Heart left ventricle (tissue), 13 donors: ENCODE measurements at regions not wholly inside any gene's neighbourhood (a gene's known extent, or its start where the extent isn't known, plus 50 kb on each side); places are given as distances from the start of the nearest gene placed in this dataset.

Experiments
- CTCF ChIP-seq, 12 donors: fragments of 200-600 bp; sonication (generic) in 4 of 12; IDR thresholded peaks; one replicate each; pipeline versions ENCODE4 v1.5.0 to v1.8.0; 2018 to 2022; ENCODE audit warnings: antibody characterized with exemption in 12 of 12, mild to moderate bottlenecking in 5 of 12
- POLR2A ChIP-seq, 2 donors: fragments of 450-650 bp; IDR thresholded peaks; one replicate each; pipeline ENCODE4 v1.6.1; 2017; ENCODE audit warnings: antibody characterized with exemption in 2 of 2, mild to moderate bottlenecking in 2 of 2, moderate library complexity in 2 of 2
- donor health status: ischemic (EF 13 %, LVEDD 7.1; RV severe dilation, severe dysfunction).
- donor health status: DM: no; HTN: yes; CAD: no.
- donor health status: DM: no; HTN: no; CAD: no.
- donor health status: ischemic (EF 25% LVEDD 6.9; RV normal size, moderate dysfunction).
- donor health status: ischemic (EF 25% LVEDD 5.7; RV mildly dilated, moderate dysfunction).
- donor health status: ischemic (EF 35%, LVEDD 5.7; RV mildly dilated, moderate dysfunction).
- donor health status: nonischemic (EF 11% LVEDD 7.7; RV severe dilation, severe dysfunction).
- donor health status: DM: yes; HTN: yes; CAD: no.
- donor health status: PGD.
- donor health status: ischemic (EF 29% LVEDD 5.4; RV normal size, mild dysfunction).
- donor health status: nonischemic (EF 23%, LVEDD 6.1; RV moderate dilation, normal function).

GRCh38 chr7:153640586-153640985, 411.6 kb upstream of the DPP6 start:
- TF ChIP-seq CTCF (IDR thresholded peaks at IDR 0.05): no peak
- TF ChIP-seq POLR2A (IDR thresholded peaks at IDR 0.05): no peak
